H9 (cell line): ENCODE measurements at regions not wholly inside any gene's neighbourhood (a gene's known extent, or its start where the extent isn't known, plus 50 kb on each side); places are given as distances from the start of the nearest gene placed in this dataset.

Source experiments
- DNase-seq: peaks from one replicate; pipeline ENCODE4 v3.0.0-alpha.2; 2017
- H2AFZ ChIP-seq: one replicate; pipeline ENCODE4 v1.6.1; 2013; ENCODE audit warnings: mild to moderate bottlenecking, low read length, control low read depth, moderate library complexity
- H2AK5ac ChIP-seq: 2 replicates; pipeline ENCODE4 v1.6.1; 2013; ENCODE audit warnings: low read length, control low read depth, mixed read lengths; ENCODE audit not compliant: insufficient read length
- H2BK120ac ChIP-seq: one replicate; pipeline ENCODE4 v1.6.1; 2013; ENCODE audit warnings: low read depth, mild to moderate bottlenecking, low read length, control low read depth, inconsistent platforms; ENCODE audit not compliant: poor library complexity, severe bottlenecking
- H2BK12ac ChIP-seq: 2 replicates; pipeline ENCODE4 v1.6.1; 2013; ENCODE audit warnings: low read length, control low read depth, mixed read lengths, low read depth; ENCODE audit not compliant: insufficient read length
- H2BK15ac ChIP-seq: 2 replicates; pipeline ENCODE4 v1.6.1; 2013; ENCODE audit warnings: low read depth, low read length, control low read depth
- H2BK20ac ChIP-seq: one replicate; pipeline ENCODE4 v1.6.1; 2013; ENCODE audit warnings: low read depth, mild to moderate bottlenecking, low read length, control low read depth, inconsistent platforms; ENCODE audit not compliant: poor library complexity, severe bottlenecking
- H2BK5ac ChIP-seq: 2 replicates; pipeline ENCODE4 v1.6.1; 2013; ENCODE audit warnings: low read length, control low read depth, mixed read lengths; ENCODE audit not compliant: insufficient read length
- H3K14ac ChIP-seq: 2 replicates; pipeline ENCODE4 v1.6.1; 2013; ENCODE audit warnings: low read length, control low read depth; ENCODE audit not compliant: insufficient read depth
- H3K18ac ChIP-seq: 2 replicates; pipeline ENCODE4 v1.6.1; 2013; ENCODE audit warnings: low read depth, mild to moderate bottlenecking, mixed read lengths, low read length, control low read depth; ENCODE audit not compliant: insufficient read length
- H3K23ac ChIP-seq: 2 replicates; pipeline ENCODE4 v1.6.1; 2013; ENCODE audit warnings: low read length, control low read depth, mixed read lengths, low read depth; ENCODE audit not compliant: insufficient read length
- H3K23me2 ChIP-seq: 2 replicates; pipeline ENCODE4 v1.6.1; 2013; ENCODE audit warnings: low read depth, mild to moderate bottlenecking, mixed read lengths, low read length, control low read depth; ENCODE audit not compliant: insufficient read length, poor library complexity, severe bottlenecking
- H3K27ac ChIP-seq: 2 replicates; pipeline ENCODE4 v1.5.1; 2013; ENCODE audit warnings: low read length, control low read depth, mixed read lengths, low read depth; ENCODE audit not compliant: insufficient read length
- H3K27me3 ChIP-seq: 2 replicates; pipeline ENCODE4 v1.6.1; 2013; ENCODE audit warnings: low read length, control low read depth, inconsistent platforms; ENCODE audit not compliant: insufficient read depth
- H3K4ac ChIP-seq: 2 replicates; pipeline ENCODE4 v1.6.1; 2013; ENCODE audit warnings: low read depth, mild to moderate bottlenecking, control low read depth, inconsistent platforms, low read length, moderate library complexity
- H3K4me1 ChIP-seq: 2 replicates; pipeline ENCODE4 v1.6.1; 2013; ENCODE audit warnings: low read length, control low read depth, inconsistent platforms; ENCODE audit not compliant: insufficient read depth
- H3K4me2 ChIP-seq: 2 replicates; pipeline ENCODE4 v1.6.1; 2013; ENCODE audit warnings: low read length, control low read depth, mixed read lengths; ENCODE audit not compliant: insufficient read length, insufficient read depth
- H3K56ac ChIP-seq: 2 replicates; pipeline ENCODE4 v1.6.1; 2013; ENCODE audit warnings: low read depth, mild to moderate bottlenecking, mixed read lengths, low read length, control low read depth; ENCODE audit not compliant: insufficient read length
- H3K79me1 ChIP-seq: 2 replicates; pipeline ENCODE4 v1.6.1; 2013; ENCODE audit warnings: low read depth, mild to moderate bottlenecking, moderate library complexity, low read length, control low read depth, inconsistent platforms; ENCODE audit not compliant: insufficient read depth, poor library complexity, severe bottlenecking
- H3K79me2 ChIP-seq: 2 replicates; pipeline ENCODE4 v1.6.1; 2013; ENCODE audit warnings: low read length, control low read depth, inconsistent platforms; ENCODE audit not compliant: insufficient read depth
- H3K9ac ChIP-seq: 2 replicates; pipeline ENCODE4 v1.6.1; 2013; ENCODE audit warnings: low read length, control low read depth, mixed read lengths; ENCODE audit not compliant: insufficient read length; ENCODE audit errors: extremely low read depth
- H3K9me3 ChIP-seq: one replicate; pipeline ENCODE4 v1.6.1; 2013; ENCODE audit warnings: low read depth, low read length, inconsistent platforms; ENCODE audit not compliant: control insufficient read depth
- H3T11ph ChIP-seq: one replicate; pipeline ENCODE4 v1.6.1; 2013; ENCODE audit warnings: mild to moderate bottlenecking, low read length, control low read depth, inconsistent platforms
- H4K20me1 ChIP-seq: one replicate; pipeline ENCODE4 v1.6.1; 2013; ENCODE audit not compliant: control insufficient read depth, insufficient read length, insufficient read depth
- H4K5ac ChIP-seq: 2 replicates; pipeline ENCODE4 v1.6.1; 2013; ENCODE audit warnings: low read depth, mild to moderate bottlenecking, mixed read lengths, low read length, control low read depth; ENCODE audit not compliant: insufficient read length
- H4K8ac ChIP-seq: replicated peaks from 2 replicates; pipeline ENCODE4 v1.6.1; 2013; ENCODE audit warnings: low read length, control low read depth, mixed read lengths, low read depth; ENCODE audit not compliant: insufficient read length
- H4K91ac ChIP-seq: 2 replicates; pipeline ENCODE4 v1.6.1; 2013; ENCODE audit warnings: low read depth, mild to moderate bottlenecking, moderate library complexity, mixed read lengths, low read length, control low read depth; ENCODE audit not compliant: insufficient read length
- H3K27ac Mint-ChIP-seq, 3 experiments: 2 replicates in 2 of 3; 3 replicates in 1 of 3; pipeline ENCODE4 v1.8.0; 2020 to 2021; ENCODE audit warnings: mixed read lengths in 3 of 3, mild to moderate bottlenecking in 1 of 3, moderate library complexity in 1 of 3
- H3K27me3 Mint-ChIP-seq: 2 replicates; pipeline ENCODE4 v1.8.0; 2021; ENCODE audit warnings: low read depth, mild to moderate bottlenecking, moderate library complexity, mixed read lengths
- H3K36me3 Mint-ChIP-seq, 3 experiments: 2 replicates in 2 of 3; 3 replicates in 1 of 3; pipeline ENCODE4 v1.8.0; 2020 to 2021; ENCODE audit warnings: low read depth in 3 of 3, mixed read lengths in 3 of 3; ENCODE audit not compliant: insufficient read depth in 1 of 3
- H3K4me1 Mint-ChIP-seq, 2 experiments: 2 replicates each; pipeline ENCODE4 v1.8.0; 2020; ENCODE audit warnings: mixed read lengths in 2 of 2
- H3K4me3 Mint-ChIP-seq, 2 experiments: 2 replicates in 1 of 2; 3 replicates in 1 of 2; pipeline ENCODE4 v1.8.0; 2020 to 2021; ENCODE audit warnings: mild to moderate bottlenecking in 2 of 2, mixed read lengths in 2 of 2, moderate library complexity in 1 of 2
- H3K9me3 Mint-ChIP-seq, 2 experiments: 2 replicates in 1 of 2; 3 replicates in 1 of 2; pipeline ENCODE4 v1.8.0; 2020; ENCODE audit warnings: mild to moderate bottlenecking in 2 of 2, mixed read lengths in 2 of 2, moderate library complexity in 1 of 2
- WGBS: extraction: QIAGEN DNeasy Blood & Tissue Kit; methylation state at CpG from one replicate; pipeline ENCODE4 v1.1.7; 2013; ENCODE audit warnings: missing lambda C conversion rate, low lambda C conversion rate, mixed read lengths; ENCODE audit not compliant: insufficient read length; ENCODE audit errors: extremely low coverage; 5-methylcytosine and 5-hydroxymethylcytosine counted together
- TF ChIP-seq, protein P1 (sequence below): fragments of 200-600 bp; sonication (generic); conservative IDR thresholded peaks from 3 replicates; pipeline ENCODE4 v1.8.0; 2021; ENCODE audit warnings: antibody characterized with exemption, mild to moderate bottlenecking

DNA sequence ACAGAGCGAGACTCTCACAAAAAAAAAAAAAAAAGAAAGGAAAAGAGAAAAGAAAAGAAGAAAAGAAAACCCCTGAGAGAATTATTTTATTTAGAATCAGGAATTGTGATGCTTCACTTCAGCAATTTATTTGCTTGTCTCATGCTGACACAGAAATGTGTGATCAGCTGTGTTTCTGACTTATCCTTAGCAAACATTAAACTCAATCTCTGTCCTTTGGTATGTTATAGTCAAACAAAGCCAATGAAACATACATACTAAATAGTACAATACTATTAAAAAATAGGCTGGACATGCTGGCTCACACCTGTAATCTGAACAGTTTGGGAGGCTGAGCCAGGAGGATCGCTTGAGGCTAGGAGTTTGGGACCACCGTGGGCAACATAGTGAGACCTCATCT, 733.0 kb upstream of the FZD8 start:
- no peaks in the 10 kb centered on the region for H3K27me3 ChIP-seq
- no peak overlapping the region for H3K4ac ChIP-seq
- no peak overlapping the region for H2BK5ac ChIP-seq
- no peak overlapping the region for H3K23ac ChIP-seq
- H2BK120ac ChIP-seq, result no peak overlapping the region
- H2BK12ac ChIP-seq, result no peak overlapping the region
- H2AK5ac ChIP-seq, result no peak overlapping the region
- no peak overlapping the region for H3K18ac ChIP-seq
- no peaks in the 10 kb centered on the region for H3K23me2 ChIP-seq
- H3K4me2 ChIP-seq, result no peak overlapping the region
- H2AFZ ChIP-seq, result no peak overlapping the region
- Mint-ChIP-seq H3K27ac (no peak overlapping the region), H3K4me1 (peaks cover 6% of the 10 kb centered on the region in 2 experiments), H3K36me3 (no peaks in the 10 kb centered on the region; a peak in 1 of 7 replicates), H3K4me3 (no peak overlapping the region), H3K27me3 (no peaks in the 10 kb centered on the region), H3K9me3 (no peaks in the 10 kb centered on the region)
- WGBS, result no CpG with 5 or more reads among the region's 3 CpGs
- no peak overlapping the region for H3K27ac ChIP-seq
- H3T11ph ChIP-seq, result no peak overlapping the region
- no peaks in the 10 kb centered on the region for H3K9me3 ChIP-seq
- DNase-seq, result no peak
- H3K14ac ChIP-seq, result no peak overlapping the region
- TF ChIP-seq, protein P1, sequence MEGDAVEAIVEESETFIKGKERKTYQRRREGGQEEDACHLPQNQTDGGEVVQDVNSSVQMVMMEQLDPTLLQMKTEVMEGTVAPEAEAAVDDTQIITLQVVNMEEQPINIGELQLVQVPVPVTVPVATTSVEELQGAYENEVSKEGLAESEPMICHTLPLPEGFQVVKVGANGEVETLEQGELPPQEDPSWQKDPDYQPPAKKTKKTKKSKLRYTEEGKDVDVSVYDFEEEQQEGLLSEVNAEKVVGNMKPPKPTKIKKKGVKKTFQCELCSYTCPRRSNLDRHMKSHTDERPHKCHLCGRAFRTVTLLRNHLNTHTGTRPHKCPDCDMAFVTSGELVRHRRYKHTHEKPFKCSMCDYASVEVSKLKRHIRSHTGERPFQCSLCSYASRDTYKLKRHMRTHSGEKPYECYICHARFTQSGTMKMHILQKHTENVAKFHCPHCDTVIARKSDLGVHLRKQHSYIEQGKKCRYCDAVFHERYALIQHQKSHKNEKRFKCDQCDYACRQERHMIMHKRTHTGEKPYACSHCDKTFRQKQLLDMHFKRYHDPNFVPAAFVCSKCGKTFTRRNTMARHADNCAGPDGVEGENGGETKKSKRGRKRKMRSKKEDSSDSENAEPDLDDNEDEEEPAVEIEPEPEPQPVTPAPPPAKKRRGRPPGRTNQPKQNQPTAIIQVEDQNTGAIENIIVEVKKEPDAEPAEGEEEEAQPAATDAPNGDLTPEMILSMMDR, result no peak
- H3K56ac ChIP-seq, result no peak overlapping the region
- no peaks in the 10 kb centered on the region for H3K79me1 ChIP-seq
- H4K91ac ChIP-seq, result no peak overlapping the region
- H2BK15ac ChIP-seq, result no peak overlapping the region
- H2BK20ac ChIP-seq, result no peak overlapping the region
- no peak overlapping the region for H4K5ac ChIP-seq
- no peaks in the 10 kb centered on the region for H3K79me2 ChIP-seq
- H4K20me1 ChIP-seq, result no peaks in the 10 kb centered on the region
- no peaks in the 10 kb centered on the region for H3K4me1 ChIP-seq
- no peak overlapping the region for H3K9ac ChIP-seq
- no peak overlapping the region for H4K8ac ChIP-seq
